GM18508 (cell line): ENCODE measurements at regions not wholly inside any gene's neighbourhood (a gene's known extent, or its start where the extent isn't known, plus 50 kb on each side); places are given as distances from the start of the nearest gene placed in this dataset.

Source experiments
- ATAC-seq: cut with Tn5 transposase; IDR thresholded peaks from one replicate; pipeline ENCODE4 v1.9.1; 2021; ENCODE audit warnings: moderate number of reproducible peaks; ENCODE audit not compliant: insufficient read depth, unreplicated experiment

GRCh38 chr15:56868170-56868569 lies 50.3 kb upstream of the TCF12 start:
- no peak for ATAC-seq

GRCh38 chr15:56866803-56867202 lies 51.6 kb upstream of the TCF12 start:
- ATAC-seq: no peak

- ATAC-seq: no peak
Measured at GRCh38 chr15:56857828-56858227, 60.6 kb upstream of the TCF12 start.

GRCh38 chr15:56856934-56857333 lies 61.5 kb upstream of the TCF12 start:
- ATAC-seq: no peak

GRCh38 chr15:56844892-56845291 lies 73.6 kb upstream of the TCF12 start:
- ATAC-seq: no peak

GRCh38 chr15:56844471-56844870 lies 74.0 kb upstream of the TCF12 start:
- no peak for ATAC-seq

- no peak for ATAC-seq
Measured at GRCh38 chr15:56839641-56840040, 78.8 kb upstream of the TCF12 start.

- no peak for ATAC-seq
Measured at GRCh38 chr15:56839099-56839498, 79.3 kb upstream of the TCF12 start.

GRCh38 chr15:56838085-56838484 lies 80.4 kb upstream of the TCF12 start:
- no peak for ATAC-seq

GRCh38 chr15:56837273-56837672 lies 81.2 kb upstream of the TCF12 start:
- ATAC-seq: no peak

- no peak for ATAC-seq
Measured at GRCh38 chr15:56835718-56836171, 82.7 kb upstream of the TCF12 start.

GRCh38 chr15:56832125-56832524 lies 86.3 kb upstream of the TCF12 start:
- ATAC-seq: no peak

GRCh38 chr15:56831467-56832005 lies 86.9 kb upstream of the TCF12 start:
- no peak for ATAC-seq

GRCh38 chr15:56824175-56824574 lies 90.9 kb upstream of the ZNF280D start:
- no peak for ATAC-seq

- peak; percentile 63 for ATAC-seq
Measured at GRCh38 chr15:56821721-56822425, 88.6 kb upstream of the ZNF280D start.

GRCh38 chr15:56820333-56820732 lies 87.0 kb upstream of the ZNF280D start:
- no peak for ATAC-seq

GRCh38 chr15:56817321-56818080 lies 84.2 kb upstream of the ZNF280D start:
- ATAC-seq: no peak

- ATAC-seq: no peak
Measured at GRCh38 chr15:56816781-56817180, 83.5 kb upstream of the ZNF280D start.

GRCh38 chr15:56815247-56815646 lies 81.9 kb upstream of the ZNF280D start:
- ATAC-seq: no peak

- no peak for ATAC-seq
Measured at GRCh38 chr15:56814429-56814828, 81.1 kb upstream of the ZNF280D start.

- no peak for ATAC-seq
Measured at GRCh38 chr15:56813995-56814394, 80.7 kb upstream of the ZNF280D start.
